ENCODE measurements at regions not wholly inside any gene's neighbourhood (a gene's known extent, or its start where the extent isn't known, plus 50 kb on each side); places are given as distances from the start of the nearest gene placed in this dataset.

GRCh38 chr11:82556210-82556609 lies 177.5 kb downstream of the FAM181B start:
- Histone ChIP-seq H4K20me1 (ENCODE audit: insufficient read depth, low read length) (no peaks in the 10 kb centered on the region), H2BK120ac (ENCODE audit: low read depth, low read length) (no peak overlapping the region), H3K9me3 (ENCODE audit: control insufficient read depth, insufficient read depth, low read length) (no peaks in the 10 kb centered on the region), H2BK5ac (ENCODE audit: low read depth, low read length, poor library complexity, severe bottlenecking) (no peak overlapping the region), H2AFZ (replicated peaks; ENCODE audit: low read length, poor library complexity) (no peak overlapping the region), H2AK5ac (ENCODE audit: low read depth, low read length) (no peak overlapping the region), H3K4ac (ENCODE audit: low read depth, low read length) (no peak overlapping the region), H3K4me1 (ENCODE audit: control insufficient read depth, insufficient read depth, low read length) (no peaks in the 10 kb centered on the region), H4K8ac (ENCODE audit: low read depth in 2 of 2, low read length in 2 of 2) (no peak overlapping the region), H3K18ac (ENCODE audit: low read depth, low read length) (no peak overlapping the region), H3K9me1 (ENCODE audit: insufficient read depth, low read length) (no peaks in the 10 kb centered on the region), H3K23ac (ENCODE audit: low read depth, low read length) (no peak overlapping the region), H4K5ac (ENCODE audit: low read depth, low read length) (no peak overlapping the region), H3K27me3 (ENCODE audit: control insufficient read depth, insufficient read depth, low read length) (no peaks in the 10 kb centered on the region), H3K4me3 (ENCODE audit: insufficient read depth, low read depth, low read length) (no peak overlapping the region), H3K36me3 (ENCODE audit: control insufficient read depth, insufficient read depth, low read length) (no peaks in the 10 kb centered on the region), H3K4me2 (ENCODE audit: low read depth, low read length) (no peak overlapping the region), H4K91ac (ENCODE audit: insufficient read depth, low read depth, low read length) (no peak overlapping the region), H3K79me1 (ENCODE audit: low read depth in 1 of 2, low read length in 2 of 2) (no peaks in the 10 kb centered on the region), H3K9ac (ENCODE audit: low read depth, low read length) (no peak overlapping the region), H3K27ac (ENCODE audit: insufficient read depth, low read length) (no peak overlapping the region), H3K14ac (replicated peaks; ENCODE audit: low read depth, low read length) (no peak overlapping the region), H2AK9ac (replicated peaks; ENCODE audit: low read depth, low read length, poor library complexity) (no peak overlapping the region), H2BK20ac (ENCODE audit: low read depth, low read length) (no peak overlapping the region), H3K56ac (ENCODE audit: extremely low read depth, insufficient read depth, low read length) (no peak overlapping the region), H2BK15ac (ENCODE audit: low read depth, low read length) (no peak overlapping the region)
- dilution Hi-C loops (cut with HindIII; ENCODE audit: low sequenced_read_pairs, unreplicated experiment) (no loop called here), intact Hi-C loops (cut with micrococcal nuclease) (no loop called here), in situ Hi-C loops (cut with MboI; ENCODE audit: low sequenced_read_pairs) (no loop called here)
- TF ChIP-seq MAFK (IDR thresholded peaks at IDR 0.05; ENCODE audit: low read depth, low read length) (no peak), RAD21 (IDR thresholded peaks at IDR 0.05; ENCODE audit: low read length) (no peak), MAZ (IDR thresholded peaks at IDR 0.05; ENCODE audit: borderline replicate concordance, low read depth, low read length) (no peak), ELK1 (IDR thresholded peaks at IDR 0.05; ENCODE audit: borderline replicate concordance, low read depth, low read length) (no peak), USF2 (IDR thresholded peaks at IDR 0.05; ENCODE audit: low read depth, low read length) (no peak), CHD1 (IDR thresholded peaks at IDR 0.05; ENCODE audit: low read depth, low read length) (no peak), SMC3 (IDR thresholded peaks at IDR 0.05; ENCODE audit: low read depth, low read length) (no peak), FOS (IDR thresholded peaks at IDR 0.05; ENCODE audit: low read depth, low read length) (no peak), CEBPB (IDR thresholded peaks at IDR 0.05; ENCODE audit: low read depth, low read length) (no peak), MXI1 (IDR thresholded peaks at IDR 0.05; ENCODE audit: borderline replicate concordance, low read depth, low read length) (no peak)
- CTCF ChIA-PET = no interaction called here
- ATAC-seq (ENCODE audit: low read depth) = no peak
- DNase-seq = no peak
- POLR2A ChIA-PET (ENCODE audit: unreplicated experiment) = no interaction called here
- no TSS peak for BruUV-seq (replicated peaks)
